ENCODE measurements at regions not wholly inside any gene's neighbourhood (a gene's known extent, or its start where the extent isn't known, plus 50 kb on each side); places are given as distances from the start of the nearest gene placed in this dataset.

- RAD21 ChIA-PET (ENCODE audit: unreplicated experiment): no interaction called here
- intact Hi-C loops (cut with micrococcal nuclease; ENCODE audit: unreplicated experiment) (loop anchor here (10.0 kb wide), 1 partner anchor 228 kb away; no protein-coding TSS in a partner anchor), in situ Hi-C loops (cut with MboI) (no loop called here)
- Histone ChIP-seq H3K9me3 (replicated peaks; ENCODE audit: control insufficient read depth, insufficient read depth, low read length) (no peaks in the 10 kb centered on the region), H3K4me1 (ENCODE audit: control insufficient read depth, insufficient read depth, low read length) (no peaks in the 10 kb centered on the region), H3K79me2 (ENCODE audit: control insufficient read depth, insufficient read depth, low read length) (no peaks in the 10 kb centered on the region), H2AFZ (ENCODE audit: control insufficient read depth, low read depth, low read length) (no peak overlapping the region), H3K27ac (ENCODE audit: control insufficient read depth, insufficient read depth) (no peak overlapping the region), H3K4me2 (ENCODE audit: control insufficient read depth, insufficient read depth) (no peak overlapping the region), H4K20me1 (ENCODE audit: control insufficient read depth, insufficient read depth) (no peaks in the 10 kb centered on the region), H3K27me3 (replicated peaks in 1 of 2; ENCODE audit: control insufficient read depth in 2 of 2, insufficient read depth in 2 of 2, low read length in 1 of 2) (no peaks in the 10 kb centered on the region), H3K4me3 (no peak overlapping the region), H3K36me3 (ENCODE audit: control insufficient read depth in 2 of 2, insufficient read depth in 2 of 2, low read length in 1 of 2) (no peaks in the 10 kb centered on the region), H3K9ac (ENCODE audit: control insufficient read depth, insufficient read depth, low read length) (no peak overlapping the region)
- POLR2A ChIA-PET: no interaction called here
- CTCF ChIA-PET: no interaction called here
- BruUV-seq (replicated peaks): no TSS peak
- DNase-seq (ENCODE audit: low read depth, low spot score): no peak
- ATAC-seq: no peak
- FAIRE-seq: no peak
- SMC1A ChIA-PET (ENCODE audit: uncharacterized antibody, unreplicated experiment): no interaction called here
- TF ChIP-seq PAX8 (IDR thresholded peaks at IDR 0.05): no peak
- 59% methylated on average over 1 of the region's 1 CpG for WGBS (ENCODE audit: insufficient coverage, insufficient replicate concordance, low lambda C conversion rate, missing lambda C conversion rate)
Measured at GRCh38 chr6:90863043-90863442, 276.2 kb upstream of the MAP3K7 start.

- SMC1A ChIA-PET (ENCODE audit: uncharacterized antibody, unreplicated experiment): interaction anchor here (1.3 kb wide), 1 partner anchor 229 kb away, joined by 4 read pairs; no protein-coding TSS in a partner anchor
- in situ Hi-C loops (cut with MboI) (no loop called here), intact Hi-C loops (cut with micrococcal nuclease; ENCODE audit: unreplicated experiment) (loop anchor here (10.0 kb wide), 1 partner anchor 226 kb away; no protein-coding TSS in a partner anchor)
- H3K36me3 ChIP-seq (ENCODE audit: control insufficient read depth in 2 of 2, insufficient read depth in 2 of 2, low read length in 1 of 2): no peaks in the 10 kb centered on the region
- BruUV-seq (replicated peaks): no TSS peak
- DNase-seq (ENCODE audit: low read depth, low spot score): no peak
- RAD21 ChIA-PET (ENCODE audit: unreplicated experiment): no interaction called here
- no peak for FAIRE-seq
- no peak overlapping the region for H3K4me3 ChIP-seq
- H4K20me1 ChIP-seq (ENCODE audit: control insufficient read depth, insufficient read depth): no peaks in the 10 kb centered on the region
- TF ChIP-seq CTCF (IDR thresholded peaks at IDR 0.05 in 2 of 3, conservative IDR thresholded peaks at IDR 0.05 in 1 of 3; ENCODE audit: control insufficient read depth in 2 of 3, extremely low read depth in 1 of 3, insufficient read depth in 1 of 3, low read depth in 3 of 3, low read length in 3 of 3) (peak; percentile 20 to 33 (median 33); a peak in 4 of 6 replicates), RAD21 (IDR thresholded peaks at IDR 0.05; ENCODE audit: insufficient read depth, low read depth, low read length) (peak; percentile 11; the same call in 1 of the 2 replicates), NKRF (conservative IDR thresholded peaks at IDR 0.05) (no peak), HDAC2 (IDR thresholded peaks at IDR 0.05) (no peak)
- no peak overlapping the region for H3K4me2 ChIP-seq (ENCODE audit: control insufficient read depth, insufficient read depth)
- H3K79me2 ChIP-seq (ENCODE audit: control insufficient read depth, insufficient read depth, low read length): no peaks in the 10 kb centered on the region
- no peaks in the 10 kb centered on the region for H3K4me1 ChIP-seq (ENCODE audit: control insufficient read depth, insufficient read depth, low read length)
- H3K9me3 ChIP-seq (replicated peaks; ENCODE audit: control insufficient read depth, insufficient read depth, low read length): no peaks in the 10 kb centered on the region
- ATAC-seq: peak; percentile 65
- no peak overlapping the region for H3K27ac ChIP-seq (ENCODE audit: control insufficient read depth, insufficient read depth)
- no peak overlapping the region for H2AFZ ChIP-seq (ENCODE audit: control insufficient read depth, low read depth, low read length)
- 54% methylated on average over 5 of the region's 5 CpGs for WGBS (ENCODE audit: insufficient coverage, insufficient replicate concordance, low lambda C conversion rate, missing lambda C conversion rate)
- POLR2A ChIA-PET: no interaction called here
- no peaks in the 10 kb centered on the region for H3K27me3 ChIP-seq (replicated peaks in 1 of 2; ENCODE audit: control insufficient read depth in 2 of 2, insufficient read depth in 2 of 2, low read length in 1 of 2)
- CTCF ChIA-PET: interaction anchor here (1.5 kb wide), 2 partner anchors 16 to 574 kb away, joined by 3 to 4 read pairs; no protein-coding TSS in a partner anchor
- H3K9ac ChIP-seq (ENCODE audit: control insufficient read depth, insufficient read depth, low read length): no peak overlapping the region
Measured at GRCh38 chr6:90860822-90861601, 274.1 kb upstream of the MAP3K7 start.

Measured in GM12878 (cell line).